Glomerular visceral epithelial cell (primary cell): ENCODE measurements at regions not wholly inside any gene's neighbourhood (a gene's known extent, or its start where the extent isn't known, plus 50 kb on each side); places are given as distances from the start of the nearest gene placed in this dataset.

Source experiments
- DNase-seq: peaks from one replicate; pipeline ENCODE4 v3.0.0-alpha.2; 2016; ENCODE audit errors: extremely low spot score

- DNase-seq = no peak
Observed at GRCh38 chr3:27939521-27939920, 217.4 kb upstream of the EOMES start.

DNA sequence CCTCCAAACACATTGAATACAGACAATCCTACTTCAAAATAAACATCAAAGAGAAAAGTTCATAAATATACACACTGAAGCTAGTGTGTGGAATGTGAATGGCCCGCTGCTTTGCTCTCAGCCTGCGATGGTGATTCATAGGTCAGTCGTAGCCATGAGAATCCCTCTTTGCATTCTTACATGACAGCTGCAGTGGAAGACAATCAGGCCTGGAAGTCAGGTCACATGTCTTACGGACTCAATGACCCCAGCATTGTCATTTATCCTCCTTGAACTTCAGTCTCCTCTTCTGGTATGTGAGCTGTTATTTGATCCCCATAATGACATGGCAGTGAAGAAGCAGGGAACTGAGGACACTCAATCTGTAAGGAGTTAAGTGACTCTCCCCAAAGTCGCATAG, 217.8 kb upstream of the EOMES start:
- DNase-seq = no peak

GRCh38 chr3:27943106-27943505, 221.0 kb upstream of the EOMES start:
- DNase-seq = no peak

DNA sequence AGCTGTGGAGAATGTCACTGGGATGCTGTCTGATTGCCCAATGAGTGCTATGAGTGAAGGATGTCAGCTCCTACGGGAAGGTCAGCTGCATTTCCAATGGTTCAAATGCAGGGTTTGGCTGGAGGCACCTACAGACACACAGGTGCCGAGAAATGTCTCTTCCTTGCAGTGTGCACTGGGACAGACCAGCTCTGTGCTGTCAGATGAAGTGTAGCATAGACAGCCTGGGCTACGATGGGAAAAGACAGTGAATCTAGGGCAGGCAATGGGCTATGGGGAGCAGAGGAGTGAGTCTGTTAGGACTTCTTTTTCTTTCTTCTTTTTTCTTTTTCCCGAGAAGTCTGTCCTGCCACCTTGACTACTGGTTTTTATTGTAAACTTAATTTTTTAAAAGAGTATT, 223.1 kb upstream of the EOMES start:
- DNase-seq = no peak

- DNase-seq = no peak
Observed at GRCh38 chr3:27960133-27960532, 238.0 kb upstream of the EOMES start.

DNA sequence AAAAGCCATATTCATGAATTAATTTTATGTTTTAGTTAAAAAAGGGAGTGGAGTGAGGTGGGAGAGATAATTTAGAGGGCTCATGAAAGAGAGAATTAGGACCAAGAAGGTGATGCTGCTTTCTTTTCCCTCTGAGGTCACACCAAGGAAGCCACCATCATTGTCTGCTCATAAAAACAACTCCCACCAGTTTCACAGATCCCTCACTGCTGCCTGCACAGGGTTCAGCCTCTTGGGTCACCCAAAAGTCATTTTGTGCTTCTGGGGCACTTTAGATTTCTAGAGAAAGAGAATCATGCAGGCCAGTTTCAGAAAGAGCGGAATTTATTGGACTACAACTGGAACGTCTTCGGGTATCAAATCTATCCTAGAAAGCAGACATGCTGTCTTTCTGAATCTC, 241.4 kb upstream of the EOMES start:
- no peak for DNase-seq

- no peak for DNase-seq
Observed at GRCh38 chr3:27971600-27971999, 249.5 kb upstream of the EOMES start.

GRCh38 chr3:27976933-27977332, 254.8 kb upstream of the EOMES start:
- DNase-seq = peak; percentile 2

DNA sequence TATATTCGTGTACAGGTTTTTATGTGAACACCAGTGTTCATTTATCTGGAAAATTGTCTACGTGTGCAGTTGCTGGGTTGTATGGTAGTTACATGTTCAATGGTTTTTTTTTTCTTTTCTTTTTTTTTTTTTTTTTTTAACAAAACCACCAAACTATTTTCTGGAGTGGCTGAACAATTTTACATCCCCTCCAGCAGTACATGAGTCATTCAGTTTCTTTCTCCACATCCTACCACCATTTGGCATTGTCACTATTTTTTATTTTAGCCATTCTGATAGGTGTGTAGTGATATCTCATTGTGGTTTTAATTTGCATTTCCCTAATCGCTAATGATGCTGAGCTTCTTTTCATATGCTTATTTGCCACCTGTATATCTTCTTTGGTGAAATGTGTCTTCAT, 256.3 kb upstream of the EOMES start:
- no peak for DNase-seq

- DNase-seq = no peak
Observed at GRCh38 chr3:27985369-27986035, 255.9 kb upstream of the CMC1 start.

DNA sequence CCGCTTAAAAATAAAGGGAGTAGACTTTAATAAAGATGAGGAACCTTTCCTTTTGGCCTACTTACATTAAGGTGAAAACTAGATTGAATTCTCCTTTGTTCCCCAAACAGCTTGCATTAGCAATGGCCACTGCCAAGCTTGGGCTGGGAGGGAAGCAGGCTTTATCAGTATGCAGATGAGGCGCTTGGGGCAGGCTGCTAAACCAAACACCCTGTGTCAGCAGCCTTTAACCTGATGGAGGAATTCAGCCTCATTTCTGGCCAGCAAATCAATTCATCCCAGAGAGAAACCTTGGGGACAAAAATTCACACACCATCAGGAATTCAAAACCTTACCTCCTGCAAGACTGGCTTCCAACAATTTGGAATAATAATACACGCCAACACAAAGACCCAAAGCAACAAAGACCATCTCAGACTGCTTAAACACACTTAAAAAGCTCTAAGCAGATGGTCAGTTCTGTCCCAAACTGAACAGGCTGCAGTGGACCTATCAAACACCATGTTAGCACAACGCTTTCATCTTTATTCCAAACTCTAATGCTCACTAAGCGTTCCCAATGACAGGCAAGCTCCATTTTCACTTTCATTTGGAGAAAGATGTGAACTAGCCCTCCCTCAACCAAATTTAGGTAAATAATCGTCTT, 255.1 kb upstream of the CMC1 start:
- DNase-seq = no peak

- no peak for DNase-seq
Observed at GRCh38 chr3:27990324-27990723, 251.1 kb upstream of the CMC1 start.

DNA sequence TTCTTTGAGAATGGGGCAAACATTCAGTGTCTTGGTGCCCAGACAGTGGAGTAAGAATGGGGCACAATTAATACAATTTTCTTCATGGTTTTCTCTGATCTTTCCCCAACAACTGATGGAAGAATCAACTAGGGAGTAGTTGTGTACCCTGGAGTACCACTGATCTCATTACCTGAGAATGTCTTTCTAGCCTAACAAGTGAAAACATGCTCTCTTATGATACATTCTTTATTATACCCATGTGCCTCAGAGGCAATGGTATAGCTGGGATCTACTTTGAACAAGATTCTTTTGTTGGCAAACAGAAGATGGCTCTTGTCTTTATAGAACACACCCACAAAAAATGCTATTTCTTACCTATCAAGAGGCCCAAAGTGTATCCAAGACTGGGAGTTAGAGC, 250.6 kb upstream of the CMC1 start:
- no peak for DNase-seq

GRCh38 chr3:27993051-27993450, 248.4 kb upstream of the CMC1 start:
- DNase-seq = no peak

DNA sequence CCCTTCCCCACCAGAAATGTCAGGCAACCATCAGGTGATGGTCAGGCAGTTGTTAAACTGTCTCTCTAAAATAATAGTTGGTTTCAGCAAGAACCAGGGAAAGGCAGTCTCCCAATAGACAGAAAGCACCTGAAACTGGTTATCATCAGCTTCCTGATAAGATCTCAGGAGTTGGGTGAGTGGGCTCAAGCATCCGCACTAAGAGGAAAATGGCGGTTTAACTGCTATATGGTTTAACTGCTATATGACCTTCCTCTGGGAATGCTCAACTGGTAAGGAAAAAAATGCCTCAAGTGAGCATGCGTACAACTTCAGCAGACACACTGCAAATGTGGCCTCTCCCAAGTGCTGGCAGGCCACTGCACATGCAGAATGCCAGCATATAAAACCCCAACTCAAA, 240.8 kb upstream of the CMC1 start:
- DNase-seq = no peak

DNA sequence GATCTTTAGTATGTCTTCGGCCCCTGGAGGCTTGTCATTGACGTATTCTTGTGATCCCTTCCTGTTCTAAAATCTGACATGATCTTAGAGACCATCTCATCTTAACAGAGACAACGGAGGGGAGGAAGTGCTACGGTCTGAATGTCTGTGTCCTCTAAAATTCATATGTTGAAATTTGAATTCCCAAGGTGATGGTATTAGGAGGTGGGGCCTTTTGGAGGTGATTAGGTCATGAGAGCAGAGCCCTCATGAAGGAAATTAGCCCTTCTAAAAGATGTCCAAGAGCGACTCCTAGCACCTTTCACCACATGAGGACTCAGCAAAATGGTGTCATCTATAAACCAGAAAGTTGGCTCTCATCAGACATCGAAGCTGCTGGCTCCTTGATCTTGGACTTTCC, 233.2 kb upstream of the CMC1 start:
- no peak for DNase-seq

GRCh38 chr3:28012830-28013229, 228.6 kb upstream of the CMC1 start:
- DNase-seq = no peak

DNA sequence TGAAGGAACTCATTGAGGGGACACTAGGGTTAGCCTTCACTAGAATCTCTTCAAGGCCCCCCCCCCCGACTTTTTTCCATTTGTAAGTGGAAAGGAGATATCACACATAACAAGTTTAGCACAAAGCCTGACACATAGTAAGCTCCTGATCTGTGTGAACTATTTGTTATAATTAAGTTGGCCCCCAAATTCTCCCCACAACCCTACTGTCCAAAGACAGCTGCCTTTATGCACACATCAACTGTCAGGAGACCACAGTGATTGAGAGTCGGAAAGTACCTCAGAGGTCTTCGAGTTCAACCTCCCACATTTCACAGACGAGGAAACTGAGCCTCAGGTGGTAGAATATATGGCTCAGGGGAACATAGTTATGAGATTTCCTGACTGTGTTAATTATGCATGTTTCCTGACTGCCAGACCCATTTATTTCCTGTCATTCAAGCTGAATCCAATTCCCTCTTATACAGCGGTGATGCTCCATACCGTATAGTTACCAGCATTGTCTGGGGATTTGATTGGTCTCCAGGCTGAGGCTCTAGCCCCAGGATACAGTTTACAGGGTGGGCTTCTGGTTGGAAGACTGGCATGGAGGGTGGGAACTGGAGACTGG, 227.4 kb upstream of the CMC1 start:
- no peak for DNase-seq

DNA sequence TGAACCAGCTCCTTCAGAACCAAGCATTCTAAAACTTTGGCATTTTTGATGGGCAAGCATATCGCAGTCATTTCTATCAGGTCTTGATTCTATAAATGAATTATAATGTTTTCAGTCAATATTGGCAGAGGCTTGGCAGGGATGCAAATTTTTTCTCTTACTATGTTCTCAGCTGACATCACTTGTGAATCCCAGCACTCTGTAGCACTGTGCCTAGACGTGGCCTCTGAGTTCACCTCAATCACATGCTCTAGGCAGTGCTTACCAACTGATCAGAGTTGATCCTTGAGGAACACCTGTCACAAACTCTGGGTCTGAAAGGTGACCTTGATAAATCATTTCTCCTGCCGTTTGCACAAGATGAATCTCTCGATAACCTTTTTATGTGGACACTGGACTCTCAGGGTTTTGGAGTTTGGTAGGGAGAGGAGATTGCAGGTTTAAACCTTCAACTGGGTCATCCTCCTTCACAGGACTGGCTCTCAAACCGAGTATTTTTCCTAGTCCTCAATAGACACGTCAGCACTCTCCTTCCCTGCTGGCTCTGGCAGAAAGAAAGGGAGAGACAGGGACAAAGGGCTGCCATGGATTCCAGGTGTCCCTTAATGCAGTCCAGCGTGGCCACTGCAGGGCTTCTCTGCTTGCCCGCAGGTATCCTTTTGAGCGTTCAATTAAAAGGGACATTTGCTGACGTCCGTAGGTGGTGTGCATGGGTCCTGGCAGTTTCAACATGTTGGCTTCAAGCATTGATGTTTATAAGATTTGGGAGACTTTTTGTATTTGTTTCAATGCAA, 222.3 kb upstream of the CMC1 start:
- no peak for DNase-seq

DNA sequence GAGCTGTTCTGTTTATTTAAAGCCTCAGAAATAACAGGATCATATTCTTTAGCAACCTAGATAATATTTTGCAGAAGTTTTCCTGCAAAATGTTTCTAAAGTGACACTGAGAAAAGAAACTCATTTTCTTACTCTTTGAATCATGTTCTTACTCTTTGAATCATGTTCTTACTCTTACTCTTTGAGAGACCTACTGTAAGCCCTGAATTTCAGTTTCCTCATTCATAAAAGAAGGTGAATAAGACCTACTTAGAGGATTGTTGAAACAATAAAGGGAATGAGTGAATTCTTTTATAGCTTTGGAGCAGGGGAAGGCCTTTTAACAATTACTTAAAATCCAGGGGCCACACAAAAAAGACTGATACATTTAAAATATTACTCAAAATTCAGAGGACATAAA, 221.7 kb upstream of the CMC1 start:
- no peak for DNase-seq

DNA sequence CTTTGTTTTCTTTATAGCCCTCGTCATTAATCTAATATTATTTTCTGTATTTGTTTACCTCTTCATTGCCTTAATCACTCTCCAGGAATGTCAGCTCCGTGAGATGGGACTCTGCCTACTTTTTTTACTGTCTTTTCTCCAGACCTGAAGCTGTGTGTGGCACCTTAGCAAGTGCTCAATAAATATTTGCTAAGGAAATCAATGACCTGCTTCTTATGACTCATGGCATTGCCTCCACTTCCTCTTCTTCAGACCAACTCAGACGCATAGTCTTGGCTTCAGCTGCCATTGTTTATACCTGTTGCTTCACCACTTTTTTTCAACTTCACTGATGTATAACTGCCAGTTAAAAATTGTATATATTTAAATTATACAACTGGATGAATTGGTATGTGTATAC, 218.5 kb upstream of the CMC1 start:
- no peak for DNase-seq

DNA sequence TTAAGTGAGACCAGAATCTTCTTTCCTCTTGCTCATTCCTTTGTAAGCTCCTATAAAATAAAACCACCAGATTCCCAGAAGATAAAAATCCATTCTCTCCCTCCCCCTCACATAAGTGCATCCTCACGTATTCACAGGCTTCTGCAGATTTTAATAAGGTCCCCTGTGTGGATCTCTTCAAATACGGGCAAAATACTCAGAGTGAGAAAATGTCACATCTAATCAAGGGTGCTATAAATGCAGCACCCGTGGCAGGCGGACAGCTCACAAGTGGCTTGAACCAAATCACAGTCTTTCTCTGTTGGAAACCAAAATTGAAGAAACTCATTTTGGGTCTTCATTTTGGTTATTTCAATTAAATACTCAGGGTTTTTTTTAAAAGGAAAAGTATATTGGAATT, 212.9 kb upstream of the CMC1 start:
- no peak for DNase-seq
